ENCODE measurements at regions not wholly inside any gene's neighbourhood (a gene's known extent, or its start where the extent isn't known, plus 50 kb on each side); places are given as distances from the start of the nearest gene placed in this dataset.

DNA sequence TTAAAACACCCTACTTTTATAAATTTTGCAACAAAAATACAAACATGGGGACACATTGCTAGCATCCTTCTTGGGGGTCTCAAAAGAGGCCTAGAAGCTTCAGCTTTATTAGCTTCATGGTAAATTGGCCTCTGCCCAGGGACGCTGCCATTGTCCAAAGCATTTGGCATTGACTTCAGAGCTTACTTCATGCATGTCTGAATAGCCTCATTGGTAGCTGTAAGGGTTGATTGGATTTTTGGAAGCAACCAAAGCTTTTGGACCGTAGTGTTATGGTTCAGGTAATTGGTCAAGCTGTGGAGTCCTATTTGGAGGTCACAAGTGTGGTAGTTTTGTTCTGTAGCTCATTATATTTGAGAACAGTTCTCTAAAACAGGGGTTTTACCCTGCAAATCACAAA is 411.7 kb upstream of the SLC24A2 start:
- H3K27me3 ChIP-seq (replicated peaks in 1 of 4; ENCODE audit: control insufficient read depth in 3 of 4, extremely low read depth in 1 of 4, insufficient read depth in 3 of 4, low read length in 3 of 4) = no peaks in the 10 kb centered on the region
- H3K36me3 ChIP-seq (ENCODE audit: control insufficient read depth in 2 of 4, insufficient read depth in 4 of 4, low read length in 3 of 4) = no peaks in the 10 kb centered on the region
- H2AK5ac ChIP-seq (ENCODE audit: low read depth, low read length) = no peak overlapping the region
- no peak overlapping the region for H3K27ac ChIP-seq (ENCODE audit: low read depth, low read length)
- H4K8ac ChIP-seq (ENCODE audit: extremely low read depth, insufficient read depth, low read length) = no peak overlapping the region
- H4K20me1 ChIP-seq (replicated peaks in 1 of 2; ENCODE audit: control insufficient read depth in 1 of 2, insufficient read depth in 2 of 2, low read length in 2 of 2) = no peaks in the 10 kb centered on the region
- H3K9ac ChIP-seq (replicated peaks in 1 of 4; ENCODE audit: extremely low read depth in 1 of 4, low read depth in 3 of 4, low read length in 3 of 4) = no peak overlapping the region
- no peak overlapping the region for H4K5ac ChIP-seq (ENCODE audit: insufficient read length, low read depth, low read length)
- H3K4me1 ChIP-seq (replicated peaks in 1 of 4; ENCODE audit: control insufficient read depth in 3 of 4, insufficient read depth in 4 of 4, low read length in 3 of 4) = peaks cover 0 to 10% (median 7%) of the 10 kb centered on the region in 4 experiments; a peak in 4 of 7 replicates
- H2BK5ac ChIP-seq (ENCODE audit: low read depth, low read length) = no peak overlapping the region
- no peak overlapping the region for H3K18ac ChIP-seq (ENCODE audit: extremely low read depth, low read length)
- no peak for DNase-seq (ENCODE audit: low read depth in 1 of 2, low spot score in 2 of 2)
- H3K4me3 ChIP-seq (ENCODE audit: extremely low read depth in 1 of 4, insufficient read depth in 2 of 4, low read depth in 3 of 4, low read length in 4 of 4) = no peak overlapping the region
- 89% methylated on average over 2 of the region's 2 CpGs; no CpG with 5 or more reads in 1 of the 2 experiments for WGBS, 2 experiments (ENCODE audit: extremely low coverage in 1 of 2, insufficient coverage in 1 of 2, insufficient read length in 1 of 2, insufficient replicate concordance in 2 of 2, low coverage in 1 of 2, low lambda C conversion rate in 2 of 2, missing lambda C conversion rate in 1 of 2)
- no peak for FAIRE-seq
- TF ChIP-seq NANOG (IDR thresholded peaks at IDR 0.05; ENCODE audit: insufficient read depth, low read depth, low read length, poor library complexity, severe bottlenecking) = no peak
- TF ChIP-seq CBX8 (IDR thresholded peaks at IDR 0.05; ENCODE audit: borderline replicate concordance, low read depth, low read length) = no peak
- no peak for TF ChIP-seq SIX5 (IDR thresholded peaks at IDR 0.05; ENCODE audit: low read depth, low read length)
- H3K79me2 ChIP-seq (ENCODE audit: control insufficient read depth in 1 of 2, insufficient read depth in 2 of 2, low read length in 2 of 2) = no peaks in the 10 kb centered on the region
- no peak overlapping the region for H2BK20ac ChIP-seq (ENCODE audit: low read length)
- no peak overlapping the region for H2BK15ac ChIP-seq (ENCODE audit: low read length)
- no peaks in the 10 kb centered on the region for H3K23me2 ChIP-seq (ENCODE audit: low read depth, low read length)
- CTCF ChIA-PET (ENCODE audit: partially characterized antibody) = interaction anchor here (0.8 to 1.8 kb wide), 3 partner anchors 10 to 116 kb away, joined by 3 to 10 read pairs (median 5); no protein-coding TSS in a partner anchor
- H3K9me3 ChIP-seq (ENCODE audit: insufficient read depth in 2 of 2, low read depth in 1 of 2, low read length in 1 of 2) = no peaks in the 10 kb centered on the region
- no peak overlapping the region for H4K91ac ChIP-seq (replicated peaks; ENCODE audit: insufficient read length, low read length)
- POLR2A ChIA-PET (ENCODE audit: partially characterized antibody) = interaction anchor here (0.6 kb wide), 2 partner anchors 9 to 1631 kb away, joined by 3 to 4 read pairs; no protein-coding TSS in a partner anchor
- no peaks in the 10 kb centered on the region for H3K79me1 ChIP-seq (ENCODE audit: low read depth, low read length)
- no peak overlapping the region for H3K23ac ChIP-seq (ENCODE audit: insufficient read length)
- no peak overlapping the region for H2BK120ac ChIP-seq (replicated peaks; ENCODE audit: low read depth, low read length)
- H3K14ac ChIP-seq (ENCODE audit: insufficient read length) = no peak overlapping the region
- H2BK12ac ChIP-seq (ENCODE audit: low read depth, low read length) = no peak overlapping the region
- H2AFZ ChIP-seq (ENCODE audit: low read length) = no peak overlapping the region
- no peak overlapping the region for H3K56ac ChIP-seq (replicated peaks; ENCODE audit: insufficient read length, low read depth, low read length)
- no peak overlapping the region for H3K4me2 ChIP-seq (ENCODE audit: insufficient read depth in 1 of 2, low read depth in 2 of 2, low read length in 2 of 2)
- H3K4ac ChIP-seq (replicated peaks; ENCODE audit: insufficient read length, low read depth, low read length) = no peak overlapping the region

Measured in H1 (cell line).